Hepatic stellate cell (primary cell): ENCODE measurements at regions not wholly inside any gene's neighbourhood (a gene's known extent, or its start where the extent isn't known, plus 50 kb on each side); places are given as distances from the start of the nearest gene placed in this dataset.

Experiments used
- DNase-seq: peaks from one replicate; pipeline ENCODE4 v3.0.0; 2011; ENCODE audit warnings: low spot score

GRCh38 chr4:166491635-166492034 lies 618.6 kb downstream of the TLL1 start:
- no peak for DNase-seq

GRCh38 chr4:166493924-166494345 lies 620.9 kb downstream of the TLL1 start:
- DNase-seq: peak; percentile 2

- DNase-seq: no peak
These were observed 625.5 kb downstream of the TLL1 start for GRCh38 chr4:166498546-166498945.

GRCh38 chr4:166499820-166500219 lies 626.8 kb downstream of the TLL1 start:
- DNase-seq: no peak

GRCh38 chr4:166501941-166502382 lies 628.9 kb downstream of the TLL1 start:
- peak; percentile 7 for DNase-seq

GRCh38 chr4:166502660-166503059 lies 629.6 kb downstream of the TLL1 start:
- no peak for DNase-seq

DNA sequence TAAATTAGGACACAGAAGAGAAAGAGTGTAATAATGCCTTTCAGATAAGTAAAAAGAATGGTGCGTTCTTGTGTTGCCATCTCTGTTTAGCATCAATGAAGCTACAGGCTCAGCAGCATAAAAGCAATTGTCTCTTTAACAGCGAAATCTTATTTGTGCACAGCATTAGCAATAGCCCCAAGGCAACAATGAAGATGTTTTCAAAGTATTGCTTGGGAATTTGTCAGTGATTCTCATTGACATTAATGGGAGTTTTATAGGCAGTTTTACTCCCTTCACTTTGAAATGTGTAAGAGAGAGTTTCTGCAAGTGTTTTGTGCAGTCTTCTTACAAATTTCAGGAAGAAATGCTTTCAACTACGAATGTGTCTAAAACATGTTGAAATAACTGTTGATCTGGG lies 633.0 kb downstream of the TLL1 start:
- DNase-seq: no peak

DNA sequence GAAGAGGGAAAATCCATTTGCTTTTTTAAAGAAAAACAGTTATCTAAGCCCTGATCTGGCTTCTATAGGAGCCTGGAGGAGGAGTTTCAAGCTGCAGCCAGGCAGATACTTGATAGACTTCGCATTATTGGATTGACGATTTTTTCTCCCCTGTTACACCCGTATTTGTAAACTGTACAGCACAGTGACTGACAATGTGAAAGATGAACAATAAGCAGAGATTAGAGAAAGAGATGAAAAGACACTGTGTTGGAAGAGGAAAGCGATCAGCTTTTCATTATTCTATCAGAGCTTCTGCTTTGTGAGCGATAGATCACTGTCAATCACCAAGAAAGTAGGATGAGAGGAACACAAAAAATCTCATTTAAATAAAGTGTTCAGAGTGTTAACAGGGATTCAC lies 639.2 kb downstream of the TLL1 start:
- DNase-seq: no peak

GRCh38 chr4:166518315-166518714 lies 645.3 kb downstream of the TLL1 start:
- no peak for DNase-seq

GRCh38 chr4:166518776-166519175 lies 645.7 kb downstream of the TLL1 start:
- DNase-seq: no peak

- DNase-seq: no peak
These were observed 646.7 kb downstream of the TLL1 start for GRCh38 chr4:166519774-166520173.

DNA sequence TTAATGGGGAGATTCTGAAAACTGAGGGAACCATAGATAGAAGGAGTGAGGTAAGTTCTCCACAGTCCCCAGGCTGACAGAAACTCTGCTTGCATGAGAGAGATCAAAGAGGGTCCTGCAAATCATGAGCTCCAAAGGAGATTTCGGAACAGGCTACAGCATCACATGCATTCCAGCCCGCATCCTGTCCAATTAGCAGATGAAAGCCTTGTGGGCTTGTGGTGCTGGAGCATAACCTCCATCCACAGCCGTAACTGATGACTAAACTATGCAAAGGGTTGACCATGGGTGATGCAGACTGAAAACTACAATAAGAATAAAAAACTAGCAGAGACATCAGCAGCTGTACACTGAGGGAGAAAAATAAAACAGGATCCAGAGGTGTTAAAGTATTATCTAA lies 654.5 kb downstream of the TLL1 start:
- peak; percentile 14 for DNase-seq

DNA sequence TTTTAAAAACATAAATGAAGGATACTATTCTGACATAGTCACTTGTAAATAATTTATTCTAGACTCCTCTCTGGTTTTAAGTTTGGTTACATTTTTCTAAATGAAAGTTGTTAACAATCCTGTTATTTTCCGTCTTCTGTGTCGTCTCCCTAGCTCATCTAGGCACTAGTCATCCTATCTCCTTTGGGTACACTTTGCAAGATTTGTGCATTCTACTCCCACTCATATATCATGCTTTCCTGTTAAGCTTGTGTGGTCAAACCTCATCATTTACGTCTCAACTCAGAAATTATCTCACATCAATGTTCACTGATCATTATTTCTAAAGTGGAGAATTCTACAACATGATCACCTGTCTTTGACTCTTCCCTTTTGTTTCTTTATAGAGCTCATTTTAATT lies 658.7 kb downstream of the TLL1 start:
- no peak for DNase-seq

GRCh38 chr4:166535865-166536264 lies 662.8 kb downstream of the TLL1 start:
- no peak for DNase-seq

DNA sequence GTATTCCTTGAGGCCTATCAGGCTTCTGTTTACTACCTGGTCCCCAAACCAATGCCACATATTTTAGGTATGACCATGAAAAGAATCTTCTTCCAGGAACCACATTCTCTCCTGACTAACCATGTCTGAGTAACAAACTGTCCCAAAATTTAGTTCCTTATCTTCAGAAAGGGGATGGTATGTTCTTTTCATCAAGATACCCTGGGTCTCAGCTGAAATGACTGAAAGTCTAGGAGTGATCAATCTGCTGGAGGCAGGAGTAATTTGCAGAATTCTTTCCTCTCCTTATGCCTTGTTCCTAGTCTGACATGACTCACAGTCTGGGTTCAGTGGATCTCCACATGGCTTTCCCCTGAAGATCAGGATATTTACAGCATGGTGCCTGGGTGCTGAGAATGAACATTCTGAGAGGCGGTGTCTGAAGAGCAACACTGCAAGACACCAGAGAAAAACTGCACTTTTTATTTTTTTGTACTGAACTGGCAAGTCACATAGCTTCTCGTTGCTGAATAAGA lies 665.5 kb downstream of the TLL1 start:
- DNase-seq: peak; percentile 12

GRCh38 chr4:166546009-166546408 lies 673.0 kb downstream of the TLL1 start:
- no peak for DNase-seq

GRCh38 chr4:166577639-166578038 lies 656.7 kb downstream of the SPOCK3 start:
- DNase-seq: no peak

- no peak for DNase-seq
These were observed 648.8 kb downstream of the SPOCK3 start for GRCh38 chr4:166585491-166585890.

- DNase-seq: peak; percentile 50
These were observed 639.9 kb downstream of the SPOCK3 start for GRCh38 chr4:166594326-166594946.

DNA sequence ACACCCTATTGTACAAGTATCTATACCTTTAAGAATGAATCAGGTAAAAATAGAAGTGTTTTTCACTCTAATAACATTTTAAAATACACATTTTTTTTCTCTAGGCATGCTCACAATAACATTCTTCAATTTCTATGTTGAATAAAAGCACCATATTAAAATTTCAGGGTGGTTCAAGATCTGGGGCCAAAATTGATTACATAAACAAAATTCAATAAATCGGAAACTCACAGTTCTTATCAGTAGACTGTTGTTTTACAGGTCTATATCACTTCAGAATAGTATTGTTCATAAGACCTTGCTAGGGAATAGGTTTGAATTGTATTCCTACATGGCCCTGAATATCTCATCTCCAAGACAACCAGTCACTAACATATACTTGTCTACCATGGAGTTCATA lies 634.0 kb downstream of the SPOCK3 start:
- DNase-seq: no peak

DNA sequence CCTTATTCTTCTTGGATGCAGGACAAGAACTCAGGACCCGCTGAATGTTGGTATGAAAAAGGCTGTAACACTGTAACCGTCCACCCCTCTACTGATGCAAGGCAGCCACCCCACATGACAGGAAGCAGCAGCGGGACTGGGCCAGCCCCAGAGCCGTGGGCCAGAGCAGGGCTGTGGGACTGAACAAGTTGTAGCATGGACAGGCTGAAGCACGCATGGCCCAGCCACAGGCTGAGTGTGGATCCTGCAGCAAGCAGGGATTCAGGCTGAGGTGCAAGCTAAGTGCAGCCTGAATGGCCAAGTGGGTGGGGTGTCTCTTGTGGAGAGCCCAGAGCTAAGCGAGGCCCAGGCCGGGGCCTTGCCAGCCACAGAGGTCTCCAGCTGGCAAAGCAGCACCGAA lies 632.2 kb downstream of the SPOCK3 start:
- DNase-seq: no peak

DNA sequence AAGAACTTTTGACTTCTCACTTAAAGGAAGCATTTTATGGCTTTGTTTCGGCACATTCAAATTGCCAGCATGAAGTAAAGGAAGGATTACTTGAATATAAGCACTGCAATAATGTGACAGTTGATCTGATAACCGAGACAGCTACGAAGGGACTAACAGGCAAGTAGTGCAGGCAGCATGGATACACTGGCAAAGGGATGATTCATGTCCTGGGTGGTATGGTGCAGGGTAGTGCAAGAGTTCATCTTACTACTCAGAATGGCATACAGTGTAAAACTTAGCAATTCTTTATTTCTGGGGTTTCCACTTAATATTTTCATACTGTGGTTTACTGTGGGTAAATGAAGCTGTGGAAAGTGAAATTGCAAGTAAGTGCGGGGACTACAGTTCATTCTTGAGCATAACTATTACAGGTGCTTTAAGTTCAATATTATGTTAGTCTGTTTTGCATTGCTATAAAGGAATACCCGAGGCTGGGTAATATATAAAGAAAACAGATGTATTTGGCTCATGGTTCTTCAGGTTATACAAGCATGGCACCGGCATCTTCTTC lies 611.8 kb downstream of the SPOCK3 start:
- no peak for DNase-seq

DNA sequence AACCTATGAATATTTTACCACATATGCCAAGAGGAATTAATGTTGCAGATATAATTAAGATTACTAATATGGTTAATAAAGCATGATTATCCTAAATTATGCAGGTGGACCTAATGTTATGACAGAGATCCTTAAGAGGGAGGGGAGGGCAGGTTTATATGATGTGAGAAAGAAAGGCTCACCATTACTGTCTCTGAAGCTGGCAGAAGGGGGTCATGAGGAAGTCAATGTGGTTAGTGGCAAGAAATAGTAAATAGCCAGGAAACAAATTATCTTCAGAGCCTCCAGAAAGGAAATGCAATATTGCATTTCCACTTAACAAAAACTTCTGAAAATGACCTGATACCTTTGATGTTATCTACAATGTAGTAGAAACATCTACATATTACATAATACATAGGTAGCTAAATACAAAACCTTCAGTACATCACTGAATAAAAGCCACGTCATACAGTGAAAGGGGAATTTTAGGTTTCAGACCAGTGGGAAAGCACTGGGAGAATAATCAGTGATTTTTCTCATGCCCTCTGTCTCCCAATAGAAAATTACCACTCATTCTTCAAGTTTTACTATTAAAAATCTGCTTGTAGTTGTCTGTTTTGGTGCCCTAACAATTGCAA lies 609.2 kb downstream of the SPOCK3 start:
- DNase-seq: no peak

- DNase-seq: no peak
These were observed 605.8 kb downstream of the SPOCK3 start for GRCh38 chr4:166628454-166628853.
